ENCODE measurements at regions not wholly inside any gene's neighbourhood (a gene's known extent, or its start where the extent isn't known, plus 50 kb on each side); places are given as distances from the start of the nearest gene placed in this dataset.

GRCh38 chr3:64352639-64352992 lies 127.3 kb upstream of the PRICKLE2 start:
- peak; percentile 58 for DNase-seq (ENCODE audit: low read depth, low spot score)
- in situ Hi-C loops (cut with HindIII; ENCODE audit: low sequenced_read_pairs) = no loop called here
- no peak overlapping the region for H3K4me3 ChIP-seq (ENCODE audit: low read depth, low read length)
- TF ChIP-seq, protein P1, sequence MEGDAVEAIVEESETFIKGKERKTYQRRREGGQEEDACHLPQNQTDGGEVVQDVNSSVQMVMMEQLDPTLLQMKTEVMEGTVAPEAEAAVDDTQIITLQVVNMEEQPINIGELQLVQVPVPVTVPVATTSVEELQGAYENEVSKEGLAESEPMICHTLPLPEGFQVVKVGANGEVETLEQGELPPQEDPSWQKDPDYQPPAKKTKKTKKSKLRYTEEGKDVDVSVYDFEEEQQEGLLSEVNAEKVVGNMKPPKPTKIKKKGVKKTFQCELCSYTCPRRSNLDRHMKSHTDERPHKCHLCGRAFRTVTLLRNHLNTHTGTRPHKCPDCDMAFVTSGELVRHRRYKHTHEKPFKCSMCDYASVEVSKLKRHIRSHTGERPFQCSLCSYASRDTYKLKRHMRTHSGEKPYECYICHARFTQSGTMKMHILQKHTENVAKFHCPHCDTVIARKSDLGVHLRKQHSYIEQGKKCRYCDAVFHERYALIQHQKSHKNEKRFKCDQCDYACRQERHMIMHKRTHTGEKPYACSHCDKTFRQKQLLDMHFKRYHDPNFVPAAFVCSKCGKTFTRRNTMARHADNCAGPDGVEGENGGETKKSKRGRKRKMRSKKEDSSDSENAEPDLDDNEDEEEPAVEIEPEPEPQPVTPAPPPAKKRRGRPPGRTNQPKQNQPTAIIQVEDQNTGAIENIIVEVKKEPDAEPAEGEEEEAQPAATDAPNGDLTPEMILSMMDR (IDR thresholded peaks at IDR 0.05; ENCODE audit: low read depth, low read length) = no peak

GRCh38 chr3:64351713-64352638 lies 126.7 kb upstream of the PRICKLE2 start:
- H3K4me3 ChIP-seq (ENCODE audit: low read depth, low read length) = no peak overlapping the region
- in situ Hi-C loops (cut with HindIII; ENCODE audit: low sequenced_read_pairs) = no loop called here

DNA sequence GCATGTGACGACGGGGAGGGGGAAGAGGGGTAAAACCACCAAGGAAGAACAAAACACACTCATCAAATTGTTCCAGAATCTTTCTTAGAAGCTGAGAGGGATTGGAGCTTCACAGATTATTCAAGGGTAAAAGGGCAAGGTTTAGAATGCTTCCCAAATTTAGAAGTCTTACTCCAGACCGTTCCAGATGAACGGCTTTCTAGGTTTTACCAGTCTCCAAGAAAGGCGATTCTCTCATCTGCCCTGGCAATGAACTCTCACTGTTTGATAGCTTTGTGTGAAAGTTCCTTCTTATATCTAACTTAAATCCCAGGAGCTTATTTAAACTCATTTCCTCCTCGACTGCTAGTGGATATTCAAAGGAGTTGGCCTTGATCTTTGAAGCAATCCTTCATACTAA lies 124.3 kb upstream of the PRICKLE2 start:
- H3K4me3 ChIP-seq (ENCODE audit: low read depth, low read length) = no peak overlapping the region
- TF ChIP-seq, protein P1 (IDR thresholded peaks at IDR 0.05; ENCODE audit: low read depth, low read length) = no peak
- in situ Hi-C loops (cut with HindIII; ENCODE audit: low sequenced_read_pairs) = no loop called here
- DNase-seq (ENCODE audit: low read depth, low spot score) = no peak

More at GRCh38 chr3:64351713-64352638, 126.7 kb upstream of the PRICKLE2 start:
- DNase-seq (ENCODE audit: low read depth, low spot score) = peak; percentile 77
- TF ChIP-seq, protein P1 (IDR thresholded peaks at IDR 0.05; ENCODE audit: low read depth, low read length) = no peak

DNA sequence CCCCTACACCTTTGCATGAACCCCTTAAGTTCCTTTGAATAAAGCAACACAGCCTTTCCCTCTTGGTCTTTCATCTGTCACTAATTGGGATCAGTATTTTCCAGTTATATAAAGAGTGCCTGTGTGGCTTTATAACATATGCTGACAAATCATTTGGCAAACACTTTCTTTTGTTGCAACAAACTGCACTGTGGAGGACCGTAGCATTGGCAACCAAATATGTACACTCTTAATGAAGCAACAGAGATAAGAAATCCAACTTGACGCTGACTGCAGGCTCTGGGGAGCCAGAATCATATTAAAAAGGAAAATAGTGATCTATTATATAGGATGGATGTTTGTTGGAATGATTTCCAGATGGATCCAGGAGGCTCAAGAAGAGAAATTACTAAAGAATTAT lies 120.1 kb upstream of the PRICKLE2 start:
- DNase-seq (ENCODE audit: low read depth, low spot score) = peak; percentile 86
- TF ChIP-seq, protein P1 (IDR thresholded peaks at IDR 0.05; ENCODE audit: low read depth, low read length) = no peak
- no peak overlapping the region for H3K4me3 ChIP-seq (ENCODE audit: low read depth, low read length)
- in situ Hi-C loops (cut with HindIII; ENCODE audit: low sequenced_read_pairs) = no loop called here

DNA sequence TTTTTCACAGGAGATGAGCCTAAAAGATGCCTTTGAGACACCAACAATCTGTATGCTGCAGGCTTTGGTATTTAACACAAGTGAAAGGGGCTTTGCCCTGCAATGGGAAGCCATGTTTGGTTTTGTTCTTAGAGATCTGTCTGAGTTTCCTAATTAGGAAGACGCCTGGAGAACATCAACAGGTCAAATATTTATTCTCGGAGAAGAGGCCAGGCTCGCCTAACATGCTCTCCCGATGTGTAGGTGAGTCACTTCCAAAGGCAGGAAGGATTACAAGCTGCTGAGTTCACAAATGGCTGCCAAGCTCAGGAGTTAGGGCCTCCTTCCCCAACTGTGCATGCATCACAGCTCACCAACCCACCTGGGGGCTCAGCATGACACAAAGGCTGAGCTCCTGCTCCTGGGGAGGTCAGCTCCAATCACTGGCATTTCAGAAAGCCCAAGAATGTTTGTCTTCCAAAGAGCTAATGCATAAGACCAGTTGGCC lies 119.5 kb upstream of the PRICKLE2 start:
- H3K4me3 ChIP-seq (ENCODE audit: low read depth, low read length) = no peak overlapping the region
- in situ Hi-C loops (cut with HindIII; ENCODE audit: low sequenced_read_pairs) = no loop called here
- DNase-seq (ENCODE audit: low read depth, low spot score) = peak; percentile 84
- TF ChIP-seq, protein P1 (IDR thresholded peaks at IDR 0.05; ENCODE audit: low read depth, low read length) = no peak

DNA sequence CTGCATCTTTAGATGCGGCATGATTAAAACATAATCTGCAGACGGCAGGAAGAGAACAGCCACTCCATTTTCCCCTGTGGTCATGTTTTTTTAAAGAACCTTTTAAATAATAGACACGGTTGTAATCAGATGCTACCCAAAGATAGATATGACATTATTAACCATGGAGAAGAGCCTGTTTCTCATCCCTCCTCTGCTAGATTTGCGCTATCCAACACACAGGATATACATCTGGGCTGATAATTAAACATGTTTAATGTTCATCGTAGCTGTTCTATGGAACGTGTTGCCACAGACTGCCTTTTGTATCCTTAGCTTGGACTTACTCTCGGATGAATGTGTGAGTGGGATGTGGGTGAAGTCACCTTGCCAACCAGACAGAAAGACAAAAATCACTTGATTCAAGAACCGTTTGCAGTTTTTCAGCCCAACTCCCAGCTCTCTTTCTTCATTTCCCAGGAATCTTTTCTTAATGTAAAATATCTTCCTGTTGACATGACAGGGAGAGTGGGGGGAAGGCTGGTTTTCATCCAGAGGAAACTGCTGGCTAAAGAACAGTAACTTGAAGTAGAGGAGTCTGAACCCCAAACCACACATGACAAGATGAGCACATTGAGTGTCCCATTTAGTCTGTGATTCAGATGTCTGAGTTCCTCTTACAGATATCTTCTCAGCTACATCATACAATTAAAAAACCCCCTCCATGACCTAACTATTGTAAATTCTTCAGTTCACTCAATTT lies 118.6 kb upstream of the PRICKLE2 start:
- TF ChIP-seq, protein P1 (IDR thresholded peaks at IDR 0.05; ENCODE audit: low read depth, low read length) = no peak
- peak; percentile 65 for DNase-seq (ENCODE audit: low read depth, low spot score)
- no peak overlapping the region for H3K4me3 ChIP-seq (ENCODE audit: low read depth, low read length)
- in situ Hi-C loops (cut with HindIII; ENCODE audit: low sequenced_read_pairs) = no loop called here

Measured in astrocyte of the spinal cord (primary cell).